HG03135 (cell line): ENCODE measurements at regions not wholly inside any gene's neighbourhood (a gene's known extent, or its start where the extent isn't known, plus 50 kb on each side); places are given as distances from the start of the nearest gene placed in this dataset.
"Not testable (repeated sequence)": the region's sequence is repeated elsewhere in the genome, so short reads cannot be mapped to it uniquely, and the experiment has no call there.

Experiments used
- ATAC-seq: cut with Tn5 transposase; IDR thresholded peaks from one replicate; pipeline ENCODE4 v1.9.1; 2021; ENCODE audit warnings: mild to moderate bottlenecking, moderate library complexity; ENCODE audit not compliant: unreplicated experiment

DNA sequence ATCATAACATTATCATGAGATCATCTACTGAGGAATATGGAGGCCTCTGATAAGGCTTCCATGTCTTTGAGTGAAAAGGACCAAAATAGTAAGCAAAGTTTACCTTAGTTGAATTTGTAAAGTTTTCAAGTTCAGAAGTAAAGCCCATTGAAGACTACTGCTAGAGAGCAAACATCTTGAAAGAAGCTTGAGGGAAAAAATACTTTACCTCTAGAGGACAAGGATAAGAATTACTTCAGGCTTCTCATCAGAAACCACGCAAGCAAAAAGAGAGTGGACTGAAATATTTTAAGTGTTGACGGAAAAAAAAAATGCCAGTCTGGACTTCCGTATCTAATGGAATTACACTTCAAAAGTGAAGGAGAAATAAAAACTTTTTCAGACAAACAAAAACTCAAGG, 114.3 kb downstream of the MPP7 start:
- no peak for ATAC-seq

DNA sequence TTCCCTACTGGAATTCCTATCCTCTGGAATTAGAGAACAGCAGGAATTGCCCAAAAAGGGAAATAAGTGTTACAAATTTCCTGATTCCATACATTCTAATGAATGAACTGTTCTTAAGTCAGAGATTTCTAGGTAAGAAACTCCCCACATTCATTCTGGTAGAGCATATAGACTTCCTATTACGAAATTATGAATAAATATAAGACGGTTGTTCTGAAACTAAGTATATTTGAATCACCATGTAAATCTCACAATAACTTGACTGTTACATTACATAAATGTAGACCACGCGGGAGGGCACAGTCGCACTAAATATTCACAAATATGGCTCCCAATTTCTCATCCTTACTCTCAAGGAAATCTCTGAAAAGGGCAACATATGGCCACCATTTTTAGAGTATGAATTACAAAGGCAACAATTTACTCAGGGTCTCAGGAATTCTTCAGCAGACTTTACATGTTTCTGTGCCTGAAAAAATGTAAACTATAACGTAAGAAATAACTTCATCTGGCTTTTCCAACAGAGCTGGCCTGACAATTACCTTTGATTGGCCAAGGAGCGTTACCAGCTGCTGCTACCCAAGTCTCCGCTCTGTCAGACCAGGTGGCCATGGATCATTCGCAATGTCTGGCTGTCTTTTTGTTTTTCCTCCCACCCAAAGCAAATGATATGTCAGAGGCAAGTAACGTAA, 115.8 kb downstream of the MPP7 start:
- no peak for ATAC-seq

DNA sequence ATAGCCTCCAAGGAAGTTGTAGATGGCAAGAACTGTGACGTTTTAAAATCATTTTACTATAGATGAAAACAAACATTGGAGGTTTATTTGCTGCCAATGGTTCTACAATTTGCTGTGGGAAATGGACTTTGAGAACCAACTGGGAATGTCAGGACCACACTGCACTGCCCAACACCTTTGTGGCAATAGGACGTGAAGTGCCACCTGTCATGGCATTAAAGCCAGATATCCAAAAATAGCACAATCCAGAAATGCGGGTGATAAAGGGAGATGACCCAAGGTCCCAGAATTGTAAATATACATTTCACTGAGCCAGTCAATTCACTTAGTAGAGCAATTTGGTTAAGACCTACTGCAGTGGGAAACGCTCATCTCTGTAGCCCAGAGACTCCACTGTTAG, 116.4 kb downstream of the MPP7 start:
- no peak for ATAC-seq

DNA sequence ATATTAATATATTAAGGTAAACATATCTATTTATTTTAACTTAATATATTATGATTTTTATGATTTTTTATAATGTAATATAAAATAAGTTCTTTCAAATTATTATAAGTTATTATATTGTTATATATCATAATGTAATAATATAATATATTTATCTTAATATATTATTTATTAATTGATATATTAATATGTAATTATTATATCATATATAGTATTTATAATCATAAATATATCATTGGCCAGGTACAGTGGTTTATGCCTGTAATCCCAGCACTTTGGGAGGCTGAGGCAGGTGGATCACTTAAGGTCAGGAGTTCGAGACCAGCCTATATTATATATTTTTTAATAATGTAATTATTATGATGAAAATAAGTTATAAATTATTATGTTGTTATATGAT, 118.1 kb downstream of the MPP7 start:
- no peak for ATAC-seq

DNA sequence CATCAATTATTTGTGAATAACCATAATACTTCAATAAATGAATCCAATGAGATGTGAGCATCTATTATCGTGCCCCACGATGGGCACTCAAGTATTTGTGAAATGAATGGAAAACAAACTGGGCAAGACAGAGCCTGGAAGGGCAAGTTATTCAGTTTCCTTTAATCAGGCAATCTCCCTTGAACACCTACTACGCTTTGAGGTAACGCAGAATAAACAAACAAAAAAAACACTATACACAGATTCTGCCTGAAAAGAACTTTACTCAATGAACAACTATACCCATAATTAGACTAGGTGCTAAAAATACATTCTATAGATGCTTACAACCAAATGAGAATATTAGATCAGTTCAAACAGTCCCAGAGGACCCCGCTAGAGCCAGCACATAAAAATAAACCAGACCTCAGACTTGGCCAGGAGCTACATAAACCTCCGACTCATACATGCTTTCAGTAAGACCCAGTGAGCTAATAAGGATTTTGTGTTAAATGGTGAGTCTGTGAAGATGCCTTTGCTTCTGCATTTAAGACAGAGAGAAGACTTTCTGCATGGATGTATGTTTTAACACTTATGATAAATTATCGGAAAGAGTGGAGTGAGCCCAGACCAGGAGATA, 121.3 kb downstream of the MPP7 start:
- no peak for ATAC-seq

DNA sequence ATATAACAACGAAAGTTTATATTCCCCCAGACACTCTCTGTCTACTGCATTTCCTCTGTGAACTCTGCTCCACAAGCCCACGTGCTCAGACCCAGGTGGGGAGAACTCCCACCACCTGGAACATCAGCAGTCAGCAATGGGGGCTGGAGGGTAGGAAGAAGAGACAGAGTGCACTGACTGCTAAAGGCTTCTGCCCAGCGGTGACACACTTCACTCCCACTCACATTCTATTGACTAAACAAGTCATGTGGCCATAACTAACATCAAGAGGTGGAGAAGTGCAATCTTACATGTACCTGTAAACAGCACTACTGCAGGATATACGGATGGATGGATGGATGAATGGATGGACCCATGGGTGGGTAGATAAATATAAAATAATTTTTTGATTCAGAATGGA, 122.2 kb downstream of the MPP7 start:
- no peak for ATAC-seq

DNA sequence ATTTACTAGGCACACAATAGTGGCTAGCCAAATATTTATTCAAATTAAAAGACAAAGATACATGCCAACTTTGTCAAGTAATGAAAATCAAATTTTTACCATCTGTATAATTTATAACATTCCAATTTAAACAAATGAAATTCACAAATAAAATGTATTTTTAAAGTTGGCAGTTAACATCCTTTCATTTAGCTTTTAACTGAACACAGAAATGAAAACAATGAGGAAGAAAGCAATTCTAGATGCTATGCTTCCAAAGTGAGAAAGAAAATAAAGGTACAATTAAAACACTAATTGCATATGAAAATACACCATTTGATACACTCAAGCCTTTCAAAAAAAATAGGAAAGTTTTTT, 123.1 kb downstream of the MPP7 start:
- no peak for ATAC-seq

DNA sequence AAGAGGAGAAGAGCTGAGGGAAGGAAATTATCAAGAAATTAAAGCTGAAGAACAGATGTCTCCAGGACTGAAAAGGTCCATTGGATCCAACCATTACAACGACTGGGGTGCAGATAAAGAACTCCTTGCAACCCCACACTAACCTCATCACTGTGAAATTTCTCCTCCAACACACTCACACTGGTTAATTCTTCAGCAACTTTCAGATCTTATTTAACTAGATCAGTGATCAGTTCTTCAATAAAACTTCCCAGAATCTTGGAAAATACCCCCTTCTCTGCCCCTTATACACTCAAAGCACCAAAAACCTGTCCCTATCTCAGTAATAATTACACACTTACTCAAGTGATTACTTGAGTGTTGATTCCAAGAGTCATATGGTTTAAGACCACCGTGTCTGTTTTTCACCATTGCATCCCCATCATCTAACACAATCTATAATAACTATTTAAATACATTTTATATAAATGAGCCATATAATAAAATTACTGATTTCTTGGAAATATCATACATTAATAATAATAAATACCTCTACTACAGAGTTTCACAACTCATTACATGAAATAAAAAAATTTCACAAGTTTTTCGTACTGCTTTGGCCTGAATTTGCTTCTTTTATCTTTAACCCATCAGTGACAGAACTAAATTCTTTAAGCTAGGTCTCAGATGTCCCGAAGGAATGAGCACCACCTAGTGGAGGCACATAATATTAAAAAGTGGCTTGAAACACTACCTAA, 123.7 kb downstream of the MPP7 start:
- no peak for ATAC-seq

DNA sequence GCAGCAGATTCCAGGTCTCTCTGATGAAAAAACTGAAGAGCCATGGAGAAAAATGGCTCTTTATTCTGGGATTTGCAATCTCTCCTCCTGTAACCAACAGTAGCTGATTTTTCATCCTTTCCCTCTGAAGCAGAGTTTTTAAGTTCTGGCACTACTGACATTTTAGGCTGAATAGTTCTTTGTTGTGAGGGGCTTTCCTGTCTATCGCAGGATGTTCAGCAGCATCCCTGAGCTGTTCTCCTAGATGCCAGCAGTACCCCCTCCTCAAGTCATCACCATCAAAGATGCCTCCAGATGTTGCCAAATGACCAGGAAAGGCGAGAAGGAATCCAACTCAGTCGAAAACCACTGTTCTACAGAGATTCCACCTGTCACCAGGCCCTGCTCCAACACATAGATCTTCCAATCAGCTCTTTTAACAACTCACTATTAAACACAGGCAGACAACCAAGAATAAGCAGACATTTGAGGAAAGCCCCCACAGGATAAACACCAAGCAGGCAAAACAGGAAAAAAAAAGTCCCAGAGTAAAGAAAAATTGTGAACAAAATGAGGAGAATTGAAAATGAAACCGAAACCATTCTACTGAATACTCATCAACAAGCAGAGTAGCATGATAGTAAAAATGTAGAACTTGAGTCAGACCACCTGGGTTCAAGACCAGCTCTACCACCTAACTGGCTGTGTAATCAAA, 124.8 kb downstream of the MPP7 start:
- ATAC-seq = peak; percentile 68

DNA sequence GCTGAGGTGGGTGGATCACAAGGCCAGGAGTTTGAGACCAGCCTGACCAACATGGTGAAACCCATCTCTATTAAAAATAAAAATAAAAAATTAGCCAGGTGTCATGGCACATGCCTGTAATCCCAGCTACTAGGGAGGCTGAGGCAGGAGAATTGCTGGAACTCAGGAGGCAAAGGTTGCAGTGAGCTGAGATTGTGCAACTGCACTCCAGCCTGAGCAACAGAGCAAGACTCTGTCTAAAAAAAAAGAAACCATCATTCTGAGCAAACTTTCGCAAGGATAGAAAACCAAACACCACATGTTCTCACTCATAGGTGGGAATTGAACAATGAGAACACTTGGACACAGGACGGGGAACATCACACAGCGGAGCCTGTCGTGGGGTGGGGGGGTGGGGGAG, 126.4 kb downstream of the MPP7 start:
- not testable (repeated sequence) for ATAC-seq

DNA sequence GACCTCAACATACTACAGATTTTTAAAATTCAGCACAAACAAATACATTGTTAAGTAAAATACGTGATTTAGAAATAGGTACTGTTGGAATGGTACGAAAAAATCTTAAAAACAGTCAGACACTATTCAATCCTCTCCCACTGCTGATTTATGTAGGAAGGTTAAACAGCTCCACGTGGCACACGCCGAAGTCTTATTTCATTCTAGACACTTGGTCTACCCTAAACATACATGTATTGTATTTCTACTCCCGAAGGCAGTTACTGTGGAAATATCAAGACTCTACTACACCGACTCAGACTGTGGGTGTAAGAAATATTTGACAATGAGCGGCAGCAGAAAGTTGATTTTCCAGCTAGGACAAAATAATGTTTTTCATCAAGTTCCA, 130.6 kb downstream of the MPP7 start:
- no peak for ATAC-seq

DNA sequence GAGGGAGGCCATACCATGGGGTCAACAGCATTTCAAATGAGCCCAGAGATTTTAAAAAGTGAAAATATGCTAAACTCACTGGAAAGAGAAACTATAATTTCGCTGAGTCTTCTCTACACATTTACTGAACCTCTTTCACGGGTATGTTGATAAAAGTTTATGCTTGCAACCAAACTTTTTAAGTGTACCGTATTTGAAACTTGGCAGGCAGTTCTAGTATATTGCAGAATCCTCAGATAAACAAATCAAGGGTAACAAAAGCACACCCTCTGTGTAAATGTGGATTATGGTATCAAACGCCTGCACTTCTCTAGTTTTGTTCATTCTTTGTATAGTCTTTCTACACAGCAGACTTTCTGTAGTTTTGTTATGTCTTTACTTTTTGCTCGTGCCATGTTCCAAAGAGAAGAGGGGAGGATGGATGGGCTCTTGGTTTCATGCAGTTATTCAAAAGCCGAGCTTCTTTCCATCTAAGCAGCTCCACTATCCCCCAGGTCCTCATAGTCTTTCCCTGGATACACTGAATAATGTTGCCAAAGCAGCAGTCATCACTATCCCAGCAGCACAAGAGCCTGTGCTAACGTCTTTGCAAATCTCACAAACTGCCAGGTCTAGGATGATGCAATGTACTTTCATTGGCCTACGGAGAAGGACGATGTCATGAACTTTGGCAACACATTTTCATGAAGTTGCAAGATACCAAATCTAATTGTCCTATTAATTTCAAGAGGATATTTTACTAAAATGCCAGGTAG, 131.2 kb downstream of the MPP7 start:
- ATAC-seq = no peak

DNA sequence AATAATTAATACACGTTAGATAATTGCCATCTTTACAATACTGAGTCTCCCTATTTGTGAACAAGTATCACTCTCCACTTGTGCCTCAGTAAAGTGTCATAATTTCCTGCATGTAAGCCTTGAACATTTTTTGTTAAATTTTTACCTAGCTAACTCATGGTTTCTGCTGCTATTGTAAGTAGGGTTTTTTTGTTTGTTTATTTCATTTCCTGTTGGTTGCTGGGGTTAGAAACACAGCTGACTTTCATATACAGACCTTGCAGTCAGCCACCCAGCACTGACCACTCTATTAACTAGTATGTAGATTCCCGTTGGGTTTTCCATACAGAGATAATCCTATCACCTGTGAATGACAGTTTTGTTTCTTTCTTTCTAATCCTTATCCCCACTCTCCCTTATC, 133.3 kb downstream of the MPP7 start:
- peak; percentile 94 for ATAC-seq

DNA sequence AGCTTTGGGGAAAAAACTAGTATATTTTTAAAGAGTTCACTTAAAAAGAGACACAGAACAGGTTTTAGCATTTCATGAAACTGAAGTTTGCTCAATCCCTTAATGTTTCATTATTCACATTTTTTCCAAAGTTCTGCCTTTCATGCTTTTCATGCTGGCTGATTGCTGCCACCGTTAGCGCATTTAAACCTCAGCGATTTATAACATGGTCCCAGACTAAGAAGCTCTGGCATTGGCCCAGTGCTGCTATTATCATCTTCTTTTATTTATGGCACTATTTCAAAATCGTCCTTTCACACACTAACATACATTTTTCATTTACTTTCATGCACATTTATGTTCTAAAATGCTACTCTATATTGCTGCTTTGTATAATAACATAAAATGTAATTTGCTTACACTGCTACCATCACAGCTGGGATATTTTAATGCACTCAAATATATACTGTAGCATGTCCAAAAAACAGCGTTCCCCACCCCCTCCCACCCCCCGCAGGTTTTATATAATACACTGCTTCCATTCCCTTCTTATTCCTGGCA, 141.9 kb downstream of the MPP7 start:
- ATAC-seq = no peak

DNA sequence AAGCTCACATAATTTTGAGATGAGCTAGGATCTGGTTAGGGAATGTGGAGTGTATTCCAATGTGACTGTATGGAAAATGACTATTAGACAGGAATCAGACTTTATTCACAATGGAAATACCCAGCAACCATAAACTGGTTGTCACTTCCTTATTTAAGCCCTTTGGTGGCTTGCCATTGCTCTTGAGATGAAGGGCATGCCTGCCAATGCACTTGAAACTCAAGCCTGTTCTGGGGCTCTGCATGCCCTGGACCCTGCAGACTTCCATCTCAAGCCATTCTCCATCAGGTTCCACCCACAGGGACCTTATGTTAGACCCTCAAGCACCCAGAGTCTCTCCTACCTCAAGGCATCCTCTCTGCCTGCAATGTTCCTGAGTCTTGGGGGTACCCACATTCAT, 145.5 kb downstream of the MPP7 start:
- no peak for ATAC-seq

DNA sequence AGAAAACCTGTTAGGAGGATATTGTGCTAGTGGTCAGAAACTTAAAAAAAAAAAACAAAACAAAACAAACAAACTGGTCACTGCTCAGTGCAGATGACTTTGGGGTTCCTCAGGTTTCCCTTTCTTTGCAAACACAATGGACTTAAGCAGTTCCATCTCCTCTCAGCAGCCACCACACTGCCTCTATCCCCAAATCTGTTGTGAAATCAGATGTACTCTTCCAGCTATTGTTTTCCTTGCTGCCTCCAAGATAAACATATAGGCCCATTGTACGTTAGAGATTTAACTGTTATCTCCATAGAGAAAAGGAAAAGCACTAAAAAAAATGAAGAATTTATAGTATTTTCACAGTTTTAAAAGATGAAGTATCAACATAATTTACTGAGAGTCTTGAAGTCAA, 147.1 kb downstream of the MPP7 start:
- ATAC-seq = no peak

DNA sequence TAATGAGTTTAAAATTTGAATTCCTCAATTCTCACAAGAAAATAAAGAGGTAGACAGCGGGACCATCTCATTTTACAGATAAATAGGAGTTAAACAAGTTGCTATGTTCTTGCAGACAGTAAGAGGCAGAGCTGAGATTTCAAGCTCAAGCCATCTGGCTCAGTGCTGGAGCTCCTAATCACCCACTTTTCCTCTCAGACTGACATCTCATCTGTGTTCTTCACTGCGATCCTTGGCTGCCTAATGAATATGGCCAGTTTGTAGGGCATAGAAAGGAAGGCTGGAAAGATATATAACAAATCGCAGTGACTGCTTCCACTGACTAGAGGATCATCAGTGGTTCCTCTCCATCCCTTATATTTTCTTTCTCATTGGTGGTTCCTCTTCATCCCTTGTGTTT, 151.2 kb downstream of the MPP7 start:
- no peak for ATAC-seq

DNA sequence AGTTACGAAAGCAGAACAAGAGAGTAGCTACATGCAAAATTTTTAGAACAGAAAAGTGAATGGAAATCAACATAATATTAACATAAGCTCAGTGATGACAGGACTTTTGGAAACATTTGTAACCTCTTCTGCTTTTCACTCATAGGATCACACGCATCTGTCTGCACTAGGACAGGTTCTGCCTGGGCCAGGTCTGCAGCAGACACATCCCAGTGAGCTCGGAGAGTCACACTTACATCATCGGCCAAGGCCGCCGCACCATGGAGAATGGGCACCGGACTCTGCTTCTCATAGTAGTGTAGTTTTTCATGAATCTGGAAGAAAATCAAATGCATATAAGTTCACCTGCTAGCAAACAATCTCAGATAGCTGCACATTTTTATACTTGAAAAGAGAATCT, 150.9 kb upstream of the ODAD2 start:
- no peak for ATAC-seq

DNA sequence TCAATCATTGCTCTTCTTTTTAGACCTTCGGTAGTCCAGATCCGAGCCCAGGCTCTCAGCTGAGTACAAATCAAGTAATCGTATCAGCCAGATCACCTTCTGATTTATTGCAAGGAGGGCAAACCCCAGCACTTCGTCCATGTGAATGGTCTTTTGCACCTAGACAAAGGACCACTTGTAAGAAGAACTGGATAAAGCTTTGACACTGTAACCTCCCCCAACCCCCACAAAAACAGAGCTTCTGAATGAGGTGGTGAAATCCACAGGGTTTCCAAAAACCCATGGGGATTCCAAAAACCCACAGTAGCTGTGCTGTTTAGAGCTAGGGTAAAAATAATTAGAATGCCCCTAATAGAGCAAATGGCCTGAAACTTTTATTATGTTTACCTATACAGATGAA, 148.8 kb upstream of the ODAD2 start:
- no peak for ATAC-seq

DNA sequence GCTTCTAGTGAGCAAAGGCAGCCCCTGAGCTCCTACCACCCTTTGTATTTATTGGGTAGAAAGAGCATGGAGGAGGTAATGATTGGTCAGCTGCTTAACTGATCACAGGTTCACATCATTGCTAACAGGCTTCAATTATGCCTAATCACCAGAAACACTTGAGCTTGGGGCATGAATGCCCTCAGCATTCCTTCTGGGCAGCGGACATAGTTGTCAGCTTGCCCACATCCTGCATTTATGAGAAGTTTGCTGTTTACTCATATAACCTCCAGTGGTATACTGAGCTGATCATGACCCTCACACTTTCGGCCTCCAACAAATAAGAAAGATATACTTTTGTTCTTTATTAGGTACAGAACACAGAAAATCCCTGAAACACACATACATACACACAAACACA, 140.3 kb upstream of the ODAD2 start:
- ATAC-seq = no peak
